ENCODE measurements at regions not wholly inside any gene's neighbourhood (a gene's known extent, or its start where the extent isn't known, plus 50 kb on each side); places are given as distances from the start of the nearest gene placed in this dataset.

- no peak for DNase-seq
Measured at GRCh38 chr5:53335115-53335514, 145.3 kb upstream of the FST start.

DNA sequence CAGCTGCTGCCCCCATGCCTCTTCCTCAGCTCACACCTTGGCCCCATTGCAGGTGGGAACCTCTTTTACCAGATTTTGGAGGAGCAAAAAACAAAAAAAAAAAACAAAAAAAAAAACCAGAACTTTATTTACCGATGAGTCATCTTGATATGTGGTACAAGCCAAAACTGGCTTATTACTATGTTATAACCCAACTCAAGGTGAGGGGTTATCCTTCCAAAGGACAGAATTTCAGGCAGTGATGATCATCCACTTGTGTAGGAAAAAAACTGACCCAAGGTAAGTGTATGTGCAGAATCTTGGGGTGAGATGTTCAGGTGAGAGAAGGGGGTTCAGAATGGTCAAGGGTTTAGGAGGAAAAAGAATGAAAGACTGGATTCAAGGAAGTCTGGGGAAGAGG lies 142.6 kb upstream of the FST start:
- no peak for DNase-seq

GRCh38 chr5:53338971-53339370 lies 141.5 kb upstream of the FST start:
- no peak for DNase-seq

- DNase-seq, result no peak
Measured at GRCh38 chr5:53339962-53340540, 140.4 kb upstream of the FST start.

DNA sequence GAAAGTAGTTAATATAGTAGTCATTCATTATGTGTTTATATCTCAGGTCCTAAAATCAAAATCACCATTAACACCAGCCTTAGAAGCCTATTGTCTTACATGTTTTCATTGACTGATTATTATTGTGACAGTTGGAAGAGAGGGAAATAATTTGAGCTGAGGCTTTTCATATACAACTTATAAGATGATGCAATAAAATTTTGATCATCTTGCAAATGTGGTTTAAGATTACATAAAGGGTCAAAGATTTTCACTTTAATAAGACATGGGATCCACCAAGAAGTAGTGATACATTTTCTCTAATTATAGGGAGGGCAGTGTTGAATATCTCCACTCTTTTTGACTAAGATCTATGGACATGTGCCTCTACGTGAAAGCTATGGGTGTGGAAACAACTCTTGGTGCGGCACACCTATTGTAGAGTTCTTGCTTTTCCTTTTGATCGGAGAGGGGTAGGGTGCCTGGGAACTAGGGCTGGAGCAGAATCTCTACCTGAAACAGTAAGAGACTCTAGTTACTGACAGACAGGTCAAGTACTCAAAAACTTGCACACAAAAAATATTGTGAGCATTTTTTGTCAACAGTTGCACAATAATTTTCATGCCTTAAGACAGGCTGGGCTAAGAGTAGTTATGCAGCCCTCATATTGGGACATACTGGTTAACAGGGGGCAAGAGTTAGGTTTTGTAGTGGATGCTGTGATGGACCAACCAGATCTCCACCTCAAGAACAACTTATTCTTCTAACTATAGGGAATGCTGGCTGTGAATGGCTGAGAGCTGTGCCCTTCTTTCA lies 139.3 kb upstream of the FST start:
- no peak for DNase-seq

- DNase-seq, result no peak
Measured at GRCh38 chr5:53342236-53342635, 138.2 kb upstream of the FST start.

- no peak for DNase-seq
Measured at GRCh38 chr5:53343187-53343586, 137.2 kb upstream of the FST start.

- DNase-seq, result no peak
Measured at GRCh38 chr5:53350368-53350767, 130.1 kb upstream of the FST start.

- DNase-seq, result no peak
Measured at GRCh38 chr5:53350991-53351770, 129.2 kb upstream of the FST start.

DNA sequence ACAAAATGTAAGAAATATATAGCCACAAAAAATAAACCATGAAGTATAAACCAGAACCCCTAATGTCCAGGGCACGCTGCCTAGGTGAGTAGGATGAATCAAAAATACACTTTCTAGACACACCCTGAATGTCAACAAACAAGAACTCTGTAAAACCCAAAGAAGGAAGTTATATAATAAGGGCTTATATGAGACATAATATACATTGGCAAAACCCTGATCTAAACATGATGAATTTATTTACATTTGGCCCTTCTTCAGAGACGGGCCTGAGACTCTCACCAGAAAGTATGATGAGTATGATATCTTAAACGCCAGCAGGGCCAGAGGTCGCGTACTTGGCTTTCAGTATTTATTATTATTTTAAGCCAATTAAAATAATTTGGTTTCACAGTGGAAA lies 125.1 kb upstream of the FST start:
- no peak for DNase-seq

- DNase-seq, result no peak
Measured at GRCh38 chr5:53355931-53356330, 124.5 kb upstream of the FST start.

GRCh38 chr5:53357439-53357838 lies 123.0 kb upstream of the FST start:
- no peak for DNase-seq

DNA sequence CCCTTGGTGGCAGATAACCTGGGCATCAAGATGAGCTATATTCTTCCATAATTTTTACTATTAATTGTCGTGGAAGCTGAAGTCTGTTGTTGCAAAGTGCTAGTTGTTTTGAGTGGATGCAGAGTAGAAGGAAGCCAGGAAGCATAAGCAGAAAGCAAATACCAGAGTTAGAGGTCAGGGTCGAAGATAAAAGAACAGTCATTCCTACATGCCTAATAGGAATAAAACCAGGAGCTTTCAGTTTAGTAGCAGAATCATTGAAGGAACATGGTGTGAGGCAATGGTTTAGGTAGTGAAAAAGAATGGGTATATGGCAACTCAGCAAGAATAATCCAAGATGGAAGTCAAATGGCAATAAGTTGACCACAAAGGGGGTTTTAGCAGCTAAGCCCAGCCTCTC lies 121.6 kb upstream of the FST start:
- DNase-seq, result no peak

- no peak for DNase-seq
Measured at GRCh38 chr5:53359916-53360517, 120.4 kb upstream of the FST start.

- no peak for DNase-seq
Measured at GRCh38 chr5:53360811-53361210, 119.6 kb upstream of the FST start.

DNA sequence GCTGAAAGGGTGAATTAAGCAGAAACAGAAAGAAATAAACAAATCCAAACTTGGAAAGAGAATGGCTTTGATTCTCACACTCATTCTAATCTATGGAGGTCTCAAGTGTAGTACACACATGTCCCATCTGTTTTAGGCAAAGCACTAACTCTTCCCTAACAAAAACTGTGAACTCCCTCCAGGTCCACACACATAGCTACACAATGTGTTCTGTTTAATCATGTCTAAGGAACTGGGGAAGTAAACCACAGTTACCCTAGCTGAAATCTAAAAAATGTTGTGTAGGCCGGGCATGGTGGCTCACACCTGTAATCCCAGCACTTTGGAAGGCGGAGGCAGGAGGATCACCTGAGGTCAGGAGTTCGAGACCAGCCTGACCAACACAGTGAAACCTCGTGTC lies 118.7 kb upstream of the FST start:
- DNase-seq, result no peak

GRCh38 chr5:53362521-53362941 lies 117.9 kb upstream of the FST start:
- no peak for DNase-seq

DNA sequence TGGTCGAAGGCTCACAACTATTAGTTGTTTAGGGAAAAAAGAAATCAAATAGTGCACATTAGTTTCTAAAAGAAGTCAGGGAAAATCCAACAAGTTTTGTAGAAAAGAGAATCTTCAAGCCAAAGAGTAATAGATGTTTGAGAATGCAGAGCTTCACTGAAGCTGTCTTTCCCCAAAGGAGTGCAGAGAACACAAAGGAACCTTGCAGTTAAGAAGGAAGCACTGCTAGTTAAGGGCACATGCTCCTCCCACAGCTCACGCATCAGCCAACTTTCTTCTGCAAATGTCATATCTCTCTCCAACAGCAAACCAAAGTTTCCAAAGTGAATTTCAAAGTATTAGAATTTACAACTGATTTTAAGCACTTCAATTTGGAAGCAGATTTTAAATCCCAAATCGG lies 116.4 kb upstream of the FST start:
- DNase-seq, result no peak

GRCh38 chr5:53366245-53366644 lies 114.2 kb upstream of the FST start:
- DNase-seq, result no peak

GRCh38 chr5:53367727-53368126 lies 112.7 kb upstream of the FST start:
- no peak for DNase-seq

GRCh38 chr5:53368516-53368915 lies 111.9 kb upstream of the FST start:
- no peak for DNase-seq

DNA sequence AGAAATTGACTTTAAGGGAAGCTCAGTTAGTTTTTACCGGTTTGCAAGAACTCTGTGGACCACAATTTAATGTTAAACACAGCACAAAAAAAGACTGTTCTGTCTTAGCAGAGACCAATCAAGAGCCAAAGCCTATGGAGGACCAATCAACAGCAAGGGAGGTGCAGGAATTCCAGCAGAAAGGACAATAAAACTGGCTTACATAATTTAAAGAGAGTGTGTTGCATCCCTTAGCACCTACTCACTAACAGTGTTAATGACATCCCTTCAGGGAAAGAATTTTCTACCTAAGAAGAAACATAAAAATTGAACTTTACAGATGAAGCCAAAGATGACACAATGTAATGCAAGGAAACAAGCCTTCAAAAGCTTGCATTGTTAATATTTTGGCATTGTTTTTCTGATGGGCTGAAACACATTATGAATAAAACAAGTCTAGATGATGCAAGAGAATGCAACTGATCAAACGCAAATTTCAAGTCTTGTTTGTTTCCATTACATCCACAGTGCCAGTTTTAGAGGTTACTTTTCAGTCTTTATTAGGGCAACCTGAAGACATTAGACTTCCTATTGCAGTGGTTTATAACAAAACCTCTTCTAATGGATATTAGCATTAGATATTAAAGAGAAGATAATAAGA lies 111.3 kb upstream of the FST start:
- DNase-seq, result no peak

DNA sequence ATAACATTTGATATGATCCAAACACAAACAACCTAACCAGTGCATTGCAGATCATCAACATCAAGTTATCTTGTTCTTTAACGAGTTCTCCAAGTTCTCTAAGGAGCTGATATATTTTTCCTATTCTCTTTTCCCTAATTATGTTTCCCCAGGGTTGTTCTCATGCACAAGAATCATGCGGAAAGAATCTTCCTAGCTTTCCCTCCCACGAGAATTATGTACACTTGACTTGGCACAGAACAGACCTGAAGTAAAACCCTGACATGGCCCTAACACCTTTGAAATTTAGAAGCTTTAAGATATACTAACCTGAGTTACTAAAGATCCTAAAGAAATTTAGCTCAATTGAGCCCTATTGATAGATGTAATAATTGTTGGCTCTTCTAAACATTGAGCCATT lies 110.7 kb upstream of the FST start:
- no peak for DNase-seq

All from activated CD4-positive, CD25-positive, alpha-beta regulatory T cell (primary cell).